ENCODE measurements at regions not wholly inside any gene's neighbourhood (a gene's known extent, or its start where the extent isn't known, plus 50 kb on each side); places are given as distances from the start of the nearest gene placed in this dataset.
A peak's percentile ranks its signal among the peaks of the same experiment; 100 is the strongest.

GRCh38 chr2:158024288-158024898 lies 77.3 kb upstream of the UPP2 start:
- TF ChIP-seq POLR2A (IDR thresholded peaks at IDR 0.05; ENCODE audit: low read depth, low read length): no peak
- peak; percentile 17 for DNase-seq (ENCODE audit: insufficient read length, low spot score)
- no peak for FAIRE-seq

GRCh38 chr2:158022888-158023287 lies 78.8 kb upstream of the UPP2 start:
- DNase-seq (ENCODE audit: insufficient read length, low spot score) (no peak), FAIRE-seq (no peak)
- no peak for TF ChIP-seq POLR2A (IDR thresholded peaks at IDR 0.05; ENCODE audit: low read depth, low read length)

GRCh38 chr2:158021226-158021625 lies 80.5 kb upstream of the UPP2 start:
- DNase-seq (ENCODE audit: insufficient read length, low spot score): no peak
- FAIRE-seq: no peak
- no peak for TF ChIP-seq POLR2A (IDR thresholded peaks at IDR 0.05; ENCODE audit: low read depth, low read length)

- no peak for TF ChIP-seq POLR2A (IDR thresholded peaks at IDR 0.05; ENCODE audit: low read depth, low read length)
- FAIRE-seq (no peak), DNase-seq (ENCODE audit: insufficient read length, low spot score) (no peak)
Observed at GRCh38 chr2:158015428-158016076, 86.1 kb upstream of the UPP2 start.

GRCh38 chr2:158013891-158014290 lies 87.8 kb upstream of the UPP2 start:
- FAIRE-seq: no peak
- no peak for TF ChIP-seq POLR2A (IDR thresholded peaks at IDR 0.05; ENCODE audit: low read depth, low read length)
- no peak for DNase-seq (ENCODE audit: insufficient read length, low spot score)

GRCh38 chr2:158011055-158011771 lies 90.5 kb upstream of the UPP2 start:
- DNase-seq (ENCODE audit: insufficient read length, low spot score): no peak
- no peak for TF ChIP-seq POLR2A (IDR thresholded peaks at IDR 0.05; ENCODE audit: low read depth, low read length)
- FAIRE-seq: no peak

GRCh38 chr2:158009399-158009798 lies 92.3 kb upstream of the UPP2 start:
- FAIRE-seq (no peak), DNase-seq (ENCODE audit: insufficient read length, low spot score) (no peak)
- TF ChIP-seq POLR2A (IDR thresholded peaks at IDR 0.05; ENCODE audit: low read depth, low read length): no peak

- no peak for TF ChIP-seq POLR2A (IDR thresholded peaks at IDR 0.05; ENCODE audit: low read depth, low read length)
- FAIRE-seq: no peak
- no peak for DNase-seq (ENCODE audit: insufficient read length, low spot score)
Observed at GRCh38 chr2:158006961-158007719, 94.5 kb upstream of the UPP2 start.

GRCh38 chr2:158004126-158004764 lies 97.4 kb upstream of the UPP2 start:
- FAIRE-seq (no peak), DNase-seq (ENCODE audit: insufficient read length, low spot score) (no peak)
- TF ChIP-seq POLR2A (IDR thresholded peaks at IDR 0.05; ENCODE audit: low read depth, low read length): no peak

GRCh38 chr2:158002079-158002478 lies 99.6 kb upstream of the UPP2 start:
- FAIRE-seq (no peak), DNase-seq (ENCODE audit: insufficient read length, low spot score) (no peak)
- no peak for TF ChIP-seq POLR2A (IDR thresholded peaks at IDR 0.05; ENCODE audit: low read depth, low read length)

- FAIRE-seq (no peak), DNase-seq (ENCODE audit: insufficient read length, low spot score) (no peak)
- no peak for TF ChIP-seq POLR2A (IDR thresholded peaks at IDR 0.05; ENCODE audit: low read depth, low read length)
Observed at GRCh38 chr2:157996799-157997198, 104.9 kb upstream of the UPP2 start.

- FAIRE-seq (no peak), DNase-seq (ENCODE audit: insufficient read length, low spot score) (no peak)
- TF ChIP-seq POLR2A (IDR thresholded peaks at IDR 0.05; ENCODE audit: low read depth, low read length): no peak
Observed at GRCh38 chr2:157995117-157995516, 106.6 kb upstream of the UPP2 start.

GRCh38 chr2:157991932-157992331 lies 109.7 kb upstream of the UPP2 start:
- FAIRE-seq (no peak), DNase-seq (ENCODE audit: insufficient read length, low spot score) (no peak)
- no peak for TF ChIP-seq POLR2A (IDR thresholded peaks at IDR 0.05; ENCODE audit: low read depth, low read length)

- DNase-seq (ENCODE audit: insufficient read length, low spot score): no peak
- FAIRE-seq: no peak
- no peak for TF ChIP-seq POLR2A (IDR thresholded peaks at IDR 0.05; ENCODE audit: low read depth, low read length)
Observed at GRCh38 chr2:157990173-157990572, 111.5 kb upstream of the UPP2 start.

Measured in H54 (cell line).